ENCODE measurements at regions not wholly inside any gene's neighbourhood (a gene's known extent, or its start where the extent isn't known, plus 50 kb on each side); places are given as distances from the start of the nearest gene placed in this dataset.

DNA sequence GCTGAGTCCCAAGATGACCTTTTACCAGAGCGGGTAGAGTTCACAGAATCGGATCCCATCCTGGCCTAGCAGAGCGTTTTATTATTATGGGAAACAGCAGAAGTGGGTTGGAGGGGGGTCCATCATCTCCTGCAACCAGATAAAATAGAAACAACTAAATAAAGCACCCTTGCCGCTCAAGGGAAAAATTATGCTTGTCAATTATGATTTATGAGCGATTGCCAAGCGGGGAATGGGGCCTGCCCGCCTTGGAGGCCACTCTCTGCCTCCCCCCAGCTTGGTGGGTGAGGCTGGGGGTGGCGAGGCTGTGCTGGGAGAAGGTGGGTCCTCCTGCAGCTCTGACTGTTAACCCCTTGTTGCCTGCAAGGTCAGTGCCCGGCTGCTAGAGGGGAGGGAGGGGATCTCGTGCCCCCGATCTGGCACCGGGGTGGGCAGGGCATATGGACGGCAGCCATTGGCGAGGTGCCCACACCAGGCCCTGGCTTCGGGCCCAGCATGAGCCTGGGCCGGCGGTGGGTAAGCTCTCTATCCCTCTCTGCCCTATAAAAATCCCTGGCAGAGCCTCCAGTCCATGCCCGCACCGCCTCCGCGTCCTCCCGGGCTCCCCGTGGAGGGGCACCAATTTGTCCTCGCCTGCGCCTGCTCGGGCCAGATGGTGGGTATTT, 129.1 kb downstream of the URI1 start:
- Mint-ChIP-seq H3K4me1 (ENCODE audit: low read depth, unreplicated experiment) (no peaks in the 10 kb centered on the region), H3K4me3 (ENCODE audit: unreplicated experiment) (no peak overlapping the region), H3K27me3 (ENCODE audit: low read depth, unreplicated experiment) (peaks cover 14% of the 10 kb centered on the region), H3K27ac (ENCODE audit: unreplicated experiment) (no peak overlapping the region), H3K36me3 (ENCODE audit: low read depth, unreplicated experiment) (no peaks in the 10 kb centered on the region), H3K9me3 (ENCODE audit: unreplicated experiment) (peaks cover 8% of the 10 kb centered on the region)
- H3K9ac ChIP-seq (ENCODE audit: low read length): no peak overlapping the region
- H3K27ac ChIP-seq (ENCODE audit: low read depth, low read length): no peak overlapping the region
- no peaks in the 10 kb centered on the region for H3K79me2 ChIP-seq (ENCODE audit: insufficient read depth, low read length)
- no peak overlapping the region for H3K4me2 ChIP-seq (ENCODE audit: low read length)
- no peak overlapping the region for H2AFZ ChIP-seq (ENCODE audit: low read depth, low read length)
- H3K36me3 ChIP-seq (ENCODE audit: insufficient read depth, low read length): no peaks in the 10 kb centered on the region
- FAIRE-seq (no peak), DNase-seq (ENCODE audit: low read depth) (no peak)
- no peaks in the 10 kb centered on the region for H3K9me3 ChIP-seq (ENCODE audit: insufficient read depth, low read depth, low read length)
- no peak overlapping the region for H3K4me3 ChIP-seq (ENCODE audit: insufficient read depth, low read depth, low read length)
- TF ChIP-seq, protein P1, sequence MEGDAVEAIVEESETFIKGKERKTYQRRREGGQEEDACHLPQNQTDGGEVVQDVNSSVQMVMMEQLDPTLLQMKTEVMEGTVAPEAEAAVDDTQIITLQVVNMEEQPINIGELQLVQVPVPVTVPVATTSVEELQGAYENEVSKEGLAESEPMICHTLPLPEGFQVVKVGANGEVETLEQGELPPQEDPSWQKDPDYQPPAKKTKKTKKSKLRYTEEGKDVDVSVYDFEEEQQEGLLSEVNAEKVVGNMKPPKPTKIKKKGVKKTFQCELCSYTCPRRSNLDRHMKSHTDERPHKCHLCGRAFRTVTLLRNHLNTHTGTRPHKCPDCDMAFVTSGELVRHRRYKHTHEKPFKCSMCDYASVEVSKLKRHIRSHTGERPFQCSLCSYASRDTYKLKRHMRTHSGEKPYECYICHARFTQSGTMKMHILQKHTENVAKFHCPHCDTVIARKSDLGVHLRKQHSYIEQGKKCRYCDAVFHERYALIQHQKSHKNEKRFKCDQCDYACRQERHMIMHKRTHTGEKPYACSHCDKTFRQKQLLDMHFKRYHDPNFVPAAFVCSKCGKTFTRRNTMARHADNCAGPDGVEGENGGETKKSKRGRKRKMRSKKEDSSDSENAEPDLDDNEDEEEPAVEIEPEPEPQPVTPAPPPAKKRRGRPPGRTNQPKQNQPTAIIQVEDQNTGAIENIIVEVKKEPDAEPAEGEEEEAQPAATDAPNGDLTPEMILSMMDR (IDR thresholded peaks at IDR 0.05; ENCODE audit: insufficient read depth, low read depth, low read length): no peak
- TF ChIP-seq EZH2 (IDR thresholded peaks at IDR 0.05; ENCODE audit: insufficient read depth, low read length): no peak
- H4K20me1 ChIP-seq (ENCODE audit: insufficient read depth, low read length): no peaks in the 10 kb centered on the region
- H3K4me1 ChIP-seq (ENCODE audit: insufficient read depth, low read length): peaks cover 5% of the 10 kb centered on the region
- H3K27me3 ChIP-seq (ENCODE audit: insufficient read depth, low read length): peaks cover 3% of the 10 kb centered on the region

DNA sequence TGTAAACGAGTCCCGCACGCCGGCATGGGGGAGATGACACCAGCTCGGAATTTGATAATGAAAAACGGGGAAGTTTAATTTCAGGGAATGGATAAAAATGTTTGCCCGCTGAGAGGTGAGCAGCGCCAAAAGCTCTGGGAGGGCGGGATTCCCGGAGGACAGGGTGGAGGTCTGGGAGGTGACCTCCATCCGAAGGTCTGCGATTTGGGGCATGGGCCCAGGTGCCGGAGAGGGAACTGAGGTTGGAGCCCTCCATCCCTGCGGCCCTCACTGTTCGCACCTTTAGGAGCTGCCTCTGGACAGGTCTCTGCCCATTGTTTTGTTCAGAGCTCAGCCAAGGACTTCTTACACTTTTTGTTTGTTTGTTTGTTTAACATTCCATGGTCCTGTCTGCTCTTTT, 129.8 kb downstream of the URI1 start:
- H3K27ac ChIP-seq (ENCODE audit: low read depth, low read length): no peak overlapping the region
- H4K20me1 ChIP-seq (ENCODE audit: insufficient read depth, low read length): no peaks in the 10 kb centered on the region
- Mint-ChIP-seq H3K27me3 (ENCODE audit: low read depth, unreplicated experiment) (peaks cover 18% of the 10 kb centered on the region), H3K4me1 (ENCODE audit: low read depth, unreplicated experiment) (no peaks in the 10 kb centered on the region), H3K36me3 (ENCODE audit: low read depth, unreplicated experiment) (no peaks in the 10 kb centered on the region), H3K27ac (ENCODE audit: unreplicated experiment) (no peak overlapping the region), H3K4me3 (ENCODE audit: unreplicated experiment) (no peak overlapping the region), H3K9me3 (ENCODE audit: unreplicated experiment) (peaks cover 8% of the 10 kb centered on the region)
- DNase-seq (ENCODE audit: low read depth) (no peak), FAIRE-seq (no peak)
- TF ChIP-seq, protein P1 (IDR thresholded peaks at IDR 0.05; ENCODE audit: insufficient read depth, low read depth, low read length): no peak
- no peak for TF ChIP-seq EZH2 (IDR thresholded peaks at IDR 0.05; ENCODE audit: insufficient read depth, low read length)
- H3K4me2 ChIP-seq (ENCODE audit: low read length): no peak overlapping the region
- H3K9me3 ChIP-seq (ENCODE audit: insufficient read depth, low read depth, low read length): no peaks in the 10 kb centered on the region
- H3K4me3 ChIP-seq (ENCODE audit: insufficient read depth, low read depth, low read length): no peak overlapping the region
- peaks cover 3% of the 10 kb centered on the region for H3K27me3 ChIP-seq (ENCODE audit: insufficient read depth, low read length)
- no peaks in the 10 kb centered on the region for H3K36me3 ChIP-seq (ENCODE audit: insufficient read depth, low read length)
- H2AFZ ChIP-seq (ENCODE audit: low read depth, low read length): no peak overlapping the region
- peaks cover 5% of the 10 kb centered on the region for H3K4me1 ChIP-seq (ENCODE audit: insufficient read depth, low read length)
- no peaks in the 10 kb centered on the region for H3K79me2 ChIP-seq (ENCODE audit: insufficient read depth, low read length)
- H3K9ac ChIP-seq (ENCODE audit: low read length): no peak overlapping the region
